Stomach (tissue), 4 donors: ENCODE measurements at regions not wholly inside any gene's neighbourhood (a gene's known extent, or its start where the extent isn't known, plus 50 kb on each side); places are given as distances from the start of the nearest gene placed in this dataset.

Experiments
- POLR2A ChIP-seq, 4 donors: fragments of 450-650 bp; IDR thresholded peaks; one replicate each; pipeline ENCODE4 v1.6.1; 2016; ENCODE audit warnings: antibody characterized with exemption in 4 of 4, control low read depth in 2 of 4, mild to moderate bottlenecking in 1 of 4, moderate library complexity in 1 of 4
- TF ChIP-seq, protein P1 (sequence below), 7 experiments: fragments of 450-650 bp in 4 of 7; fragments of 200-600 bp in 3 of 7; sonication (generic) in 3 of 7; IDR thresholded peaks; one replicate each; pipeline ENCODE4 v1.5.1; 2016 to 2019; ENCODE audit warnings: antibody characterized with exemption in 7 of 7, control low read depth in 2 of 7, mild to moderate bottlenecking in 1 of 7

GRCh38 chr3:80018375-80018774 is 250.6 kb upstream of the ROBO1 start:
- TF ChIP-seq, protein P1, sequence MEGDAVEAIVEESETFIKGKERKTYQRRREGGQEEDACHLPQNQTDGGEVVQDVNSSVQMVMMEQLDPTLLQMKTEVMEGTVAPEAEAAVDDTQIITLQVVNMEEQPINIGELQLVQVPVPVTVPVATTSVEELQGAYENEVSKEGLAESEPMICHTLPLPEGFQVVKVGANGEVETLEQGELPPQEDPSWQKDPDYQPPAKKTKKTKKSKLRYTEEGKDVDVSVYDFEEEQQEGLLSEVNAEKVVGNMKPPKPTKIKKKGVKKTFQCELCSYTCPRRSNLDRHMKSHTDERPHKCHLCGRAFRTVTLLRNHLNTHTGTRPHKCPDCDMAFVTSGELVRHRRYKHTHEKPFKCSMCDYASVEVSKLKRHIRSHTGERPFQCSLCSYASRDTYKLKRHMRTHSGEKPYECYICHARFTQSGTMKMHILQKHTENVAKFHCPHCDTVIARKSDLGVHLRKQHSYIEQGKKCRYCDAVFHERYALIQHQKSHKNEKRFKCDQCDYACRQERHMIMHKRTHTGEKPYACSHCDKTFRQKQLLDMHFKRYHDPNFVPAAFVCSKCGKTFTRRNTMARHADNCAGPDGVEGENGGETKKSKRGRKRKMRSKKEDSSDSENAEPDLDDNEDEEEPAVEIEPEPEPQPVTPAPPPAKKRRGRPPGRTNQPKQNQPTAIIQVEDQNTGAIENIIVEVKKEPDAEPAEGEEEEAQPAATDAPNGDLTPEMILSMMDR (IDR thresholded peaks at IDR 0.05) = no peak
- TF ChIP-seq POLR2A (IDR thresholded peaks at IDR 0.05) = no peak
